Activated CD4-positive, alpha-beta T cell treated with anti-CD3 and anti-CD28 coated beads, Interleukin-2, amount 10 ng/mL, durations not matched to agents 24 days and 14 days (primary cell): ENCODE measurements at regions not wholly inside any gene's neighbourhood (a gene's known extent, or its start where the extent isn't known, plus 50 kb on each side); places are given as distances from the start of the nearest gene placed in this dataset.

Source experiments
- DNase-seq: peaks from one replicate; pipeline ENCODE4 v3.0.0; 2022
- H3K27ac Mint-ChIP-seq: one replicate; pipeline ENCODE4 v1.8.0; 2022; ENCODE audit warnings: mild to moderate bottlenecking, mixed read lengths
- H3K27me3 Mint-ChIP-seq: one replicate; pipeline ENCODE4 v1.8.0; 2022; ENCODE audit warnings: mixed read lengths
- H3K36me3 Mint-ChIP-seq: one replicate; pipeline ENCODE4 v1.8.0; 2022; ENCODE audit warnings: low read depth, mild to moderate bottlenecking, mixed read lengths
- H3K4me1 Mint-ChIP-seq: one replicate; pipeline ENCODE4 v1.8.0; 2021; ENCODE audit warnings: mixed read lengths
- H3K4me3 Mint-ChIP-seq: one replicate; pipeline ENCODE4 v1.8.0; 2022; ENCODE audit warnings: mild to moderate bottlenecking, moderate library complexity, mixed read lengths
- H3K9me3 Mint-ChIP-seq: one replicate; pipeline ENCODE4 v1.8.0; 2021; ENCODE audit warnings: mixed read lengths
- intact Hi-C: fragments of 100-400 bp; cut with micrococcal nuclease; formaldehyde crosslinking; loops from one replicate; pipeline ENCODE4 v1.15.1; 2023

GRCh38 chr13:21798181-21798580, 127.3 kb downstream of the FGF9 start:
- H3K4me1 Mint-ChIP-seq = no peaks in the 10 kb centered on the region
- DNase-seq = no peak
- H3K36me3 Mint-ChIP-seq = no peaks in the 10 kb centered on the region
- H3K27me3 Mint-ChIP-seq = no peaks in the 10 kb centered on the region
- H3K27ac Mint-ChIP-seq = no peak overlapping the region
- no peak overlapping the region for H3K4me3 Mint-ChIP-seq
- H3K9me3 Mint-ChIP-seq = no peaks in the 10 kb centered on the region
- intact Hi-C loops = no loop called here

GRCh38 chr13:21799671-21800070, 128.8 kb downstream of the FGF9 start:
- H3K4me3 Mint-ChIP-seq = no peak overlapping the region
- DNase-seq = no peak
- H3K27ac Mint-ChIP-seq = no peak overlapping the region
- peaks cover 2% of the 10 kb centered on the region for H3K27me3 Mint-ChIP-seq
- intact Hi-C loops = no loop called here
- no peaks in the 10 kb centered on the region for H3K36me3 Mint-ChIP-seq
- no peaks in the 10 kb centered on the region for H3K4me1 Mint-ChIP-seq
- H3K9me3 Mint-ChIP-seq = no peaks in the 10 kb centered on the region

- Mint-ChIP-seq H3K36me3 (no peaks in the 10 kb centered on the region), H3K27ac (no peak overlapping the region), H3K9me3 (no peaks in the 10 kb centered on the region), H3K27me3 (peaks cover 2% of the 10 kb centered on the region), H3K4me1 (no peaks in the 10 kb centered on the region), H3K4me3 (no peak overlapping the region)
- intact Hi-C loops = no loop called here
- no peak for DNase-seq
Measured at GRCh38 chr13:21800837-21801616, 130.2 kb downstream of the FGF9 start.

GRCh38 chr13:21805733-21806132, 134.9 kb downstream of the FGF9 start:
- H3K27ac Mint-ChIP-seq = no peak overlapping the region
- no peaks in the 10 kb centered on the region for H3K36me3 Mint-ChIP-seq
- no peak overlapping the region for H3K4me3 Mint-ChIP-seq
- DNase-seq = no peak
- intact Hi-C loops = no loop called here
- peaks cover 4% of the 10 kb centered on the region for H3K9me3 Mint-ChIP-seq
- H3K4me1 Mint-ChIP-seq = no peaks in the 10 kb centered on the region
- peaks cover 5% of the 10 kb centered on the region for H3K27me3 Mint-ChIP-seq

- Mint-ChIP-seq H3K4me1 (no peaks in the 10 kb centered on the region), H3K36me3 (no peaks in the 10 kb centered on the region), H3K4me3 (no peak overlapping the region), H3K27ac (no peak overlapping the region), H3K9me3 (no peaks in the 10 kb centered on the region), H3K27me3 (peaks cover 3% of the 10 kb centered on the region)
- no peak for DNase-seq
- intact Hi-C loops = no loop called here
Measured at GRCh38 chr13:21812192-21812626, 141.3 kb downstream of the FGF9 start.

GRCh38 chr13:21813110-21813509, 142.2 kb downstream of the FGF9 start:
- no peaks in the 10 kb centered on the region for H3K36me3 Mint-ChIP-seq
- no peak overlapping the region for H3K27ac Mint-ChIP-seq
- intact Hi-C loops = no loop called here
- DNase-seq = no peak
- no peaks in the 10 kb centered on the region for H3K9me3 Mint-ChIP-seq
- H3K4me3 Mint-ChIP-seq = no peak overlapping the region
- H3K27me3 Mint-ChIP-seq = peaks cover 3% of the 10 kb centered on the region
- H3K4me1 Mint-ChIP-seq = no peaks in the 10 kb centered on the region

- H3K27me3 Mint-ChIP-seq = peaks cover 3% of the 10 kb centered on the region
- no peaks in the 10 kb centered on the region for H3K36me3 Mint-ChIP-seq
- no peaks in the 10 kb centered on the region for H3K9me3 Mint-ChIP-seq
- no peak overlapping the region for H3K4me3 Mint-ChIP-seq
- intact Hi-C loops = no loop called here
- no peak for DNase-seq
- no peak overlapping the region for H3K27ac Mint-ChIP-seq
- no peaks in the 10 kb centered on the region for H3K4me1 Mint-ChIP-seq
Measured at GRCh38 chr13:21813844-21814243, 143.0 kb downstream of the FGF9 start.

- no peak overlapping the region for H3K27ac Mint-ChIP-seq
- H3K4me3 Mint-ChIP-seq = no peak overlapping the region
- H3K36me3 Mint-ChIP-seq = no peaks in the 10 kb centered on the region
- intact Hi-C loops = no loop called here
- DNase-seq = no peak
- no peaks in the 10 kb centered on the region for H3K4me1 Mint-ChIP-seq
- H3K27me3 Mint-ChIP-seq = peaks cover 3% of the 10 kb centered on the region
- no peaks in the 10 kb centered on the region for H3K9me3 Mint-ChIP-seq
Measured at GRCh38 chr13:21814604-21815003, 143.7 kb downstream of the FGF9 start.

GRCh38 chr13:21817878-21818277, 147.0 kb downstream of the FGF9 start:
- Mint-ChIP-seq H3K4me1 (no peaks in the 10 kb centered on the region), H3K4me3 (no peak overlapping the region), H3K36me3 (no peaks in the 10 kb centered on the region), H3K27me3 (no peaks in the 10 kb centered on the region), H3K27ac (no peak overlapping the region), H3K9me3 (no peaks in the 10 kb centered on the region)
- no peak for DNase-seq
- intact Hi-C loops = no loop called here

GRCh38 chr13:21822029-21822428, 151.2 kb downstream of the FGF9 start:
- H3K36me3 Mint-ChIP-seq = no peaks in the 10 kb centered on the region
- no peaks in the 10 kb centered on the region for H3K4me1 Mint-ChIP-seq
- no peak overlapping the region for H3K27ac Mint-ChIP-seq
- no peaks in the 10 kb centered on the region for H3K9me3 Mint-ChIP-seq
- DNase-seq = no peak
- intact Hi-C loops = no loop called here
- H3K4me3 Mint-ChIP-seq = no peak overlapping the region
- H3K27me3 Mint-ChIP-seq = no peaks in the 10 kb centered on the region

- Mint-ChIP-seq H3K27me3 (no peaks in the 10 kb centered on the region), H3K36me3 (no peaks in the 10 kb centered on the region), H3K27ac (no peak overlapping the region), H3K4me3 (no peak overlapping the region), H3K4me1 (no peaks in the 10 kb centered on the region), H3K9me3 (no peaks in the 10 kb centered on the region)
- intact Hi-C loops = no loop called here
- DNase-seq = no peak
Measured at GRCh38 chr13:21823416-21823815, 152.5 kb downstream of the FGF9 start.

GRCh38 chr13:21823949-21824348, 153.1 kb downstream of the FGF9 start:
- Mint-ChIP-seq H3K4me3 (no peak overlapping the region), H3K27me3 (no peaks in the 10 kb centered on the region), H3K36me3 (no peaks in the 10 kb centered on the region), H3K27ac (no peak overlapping the region), H3K9me3 (no peaks in the 10 kb centered on the region), H3K4me1 (no peaks in the 10 kb centered on the region)
- DNase-seq = no peak
- intact Hi-C loops = no loop called here

GRCh38 chr13:21825186-21825585, 154.3 kb downstream of the FGF9 start:
- Mint-ChIP-seq H3K27me3 (no peaks in the 10 kb centered on the region), H3K4me3 (no peak overlapping the region), H3K9me3 (no peaks in the 10 kb centered on the region), H3K4me1 (no peaks in the 10 kb centered on the region), H3K27ac (no peak overlapping the region), H3K36me3 (no peaks in the 10 kb centered on the region)
- intact Hi-C loops = no loop called here
- DNase-seq = no peak

GRCh38 chr13:21825801-21826200, 154.9 kb downstream of the FGF9 start:
- intact Hi-C loops = no loop called here
- H3K4me1 Mint-ChIP-seq = no peaks in the 10 kb centered on the region
- H3K36me3 Mint-ChIP-seq = no peaks in the 10 kb centered on the region
- no peaks in the 10 kb centered on the region for H3K27me3 Mint-ChIP-seq
- no peaks in the 10 kb centered on the region for H3K9me3 Mint-ChIP-seq
- no peak overlapping the region for H3K27ac Mint-ChIP-seq
- no peak overlapping the region for H3K4me3 Mint-ChIP-seq
- DNase-seq = no peak
